ENCODE measurements at regions not wholly inside any gene's neighbourhood (a gene's known extent, or its start where the extent isn't known, plus 50 kb on each side); places are given as distances from the start of the nearest gene placed in this dataset.
"Not testable (repeated sequence)": the region's sequence is repeated elsewhere in the genome, so short reads cannot be mapped to it uniquely, and the experiment has no call there.

DNA sequence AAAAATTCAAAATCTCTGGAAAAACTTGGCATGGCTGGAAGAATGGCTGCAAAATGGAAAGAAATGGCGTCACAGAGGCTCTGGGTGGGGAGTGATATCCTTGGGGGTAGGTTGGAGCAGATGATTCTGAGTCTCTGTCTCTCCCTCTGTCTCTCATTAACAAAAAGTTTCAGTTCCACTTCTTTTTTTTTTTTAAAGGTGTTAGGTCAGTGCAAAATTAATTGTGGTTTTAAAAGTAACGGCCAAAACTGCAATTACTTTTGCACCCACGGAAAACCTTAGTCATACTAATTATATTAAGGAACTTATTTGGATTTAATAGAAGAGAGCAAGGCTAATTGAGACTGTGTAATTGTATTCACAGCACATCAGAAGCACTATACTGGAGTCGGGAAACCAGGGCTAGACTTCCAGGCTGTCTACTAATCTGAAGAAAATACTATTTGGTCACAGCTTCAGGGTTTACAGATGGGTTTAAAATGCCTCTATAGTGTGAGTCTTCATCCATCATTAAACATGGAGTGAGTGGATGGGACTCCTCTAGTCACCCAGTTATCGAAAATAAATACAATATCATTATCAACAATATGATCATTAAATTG, 289.1 kb upstream of the PLD5 start:
- no peak for DNase-seq (ENCODE audit: low spot score)

DNA sequence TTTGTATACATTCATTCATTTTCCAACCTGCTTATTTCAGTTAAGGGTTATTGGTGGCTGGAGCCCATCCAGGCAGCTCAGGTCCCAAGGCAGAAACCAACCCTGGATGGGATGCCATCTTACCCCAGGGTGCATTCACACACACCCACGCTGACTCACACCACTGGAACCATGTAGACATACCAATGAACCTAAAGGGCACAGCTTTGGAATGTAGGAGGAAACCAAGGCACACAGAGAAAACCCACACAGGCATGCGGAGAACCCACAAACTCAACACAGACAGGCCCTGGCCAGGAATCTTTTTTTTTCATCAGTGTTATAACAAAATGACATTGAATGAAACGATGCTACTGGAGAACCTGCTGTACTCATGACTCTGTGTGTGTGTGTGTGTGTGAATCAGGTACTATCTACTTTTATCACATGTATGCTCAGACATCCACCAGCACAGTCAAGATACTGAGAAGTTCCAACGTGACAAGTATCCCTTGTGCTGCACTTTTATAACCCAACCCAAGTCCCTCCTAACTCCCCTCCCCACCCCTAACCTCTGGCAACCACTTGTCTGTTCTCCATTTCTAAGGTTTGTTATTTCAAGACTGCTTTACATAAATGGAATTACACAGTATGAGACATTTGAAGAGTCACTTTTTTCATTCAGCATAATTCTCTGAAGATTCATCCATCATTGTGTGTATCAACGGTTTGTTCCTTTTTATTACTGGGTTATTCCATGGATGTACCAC, 286.8 kb upstream of the PLD5 start:
- no peak for DNase-seq (ENCODE audit: low spot score)

DNA sequence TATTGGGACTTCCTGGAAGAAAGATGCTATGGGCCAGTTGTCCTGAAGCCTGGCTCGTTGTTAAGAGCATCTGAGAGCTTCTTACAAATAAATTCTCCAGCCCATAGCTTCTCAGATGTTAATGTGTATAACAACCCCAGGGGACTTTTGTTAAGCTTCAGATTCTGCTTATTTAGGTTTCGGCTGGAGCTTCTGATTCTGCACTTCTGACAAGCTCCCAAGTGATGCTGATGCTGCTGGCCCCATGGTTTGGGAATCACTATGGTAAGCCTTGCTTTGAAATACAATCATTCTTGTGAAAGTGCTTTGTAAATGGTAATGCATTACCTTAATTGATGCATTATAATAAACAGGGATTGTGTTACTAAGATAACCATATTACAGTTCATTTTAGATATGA, 281.8 kb upstream of the PLD5 start:
- no peak for DNase-seq (ENCODE audit: low spot score)

GRCh38 chr1:242805360-242805759, 280.9 kb upstream of the PLD5 start:
- not testable (repeated sequence) for DNase-seq (ENCODE audit: low spot score)

DNA sequence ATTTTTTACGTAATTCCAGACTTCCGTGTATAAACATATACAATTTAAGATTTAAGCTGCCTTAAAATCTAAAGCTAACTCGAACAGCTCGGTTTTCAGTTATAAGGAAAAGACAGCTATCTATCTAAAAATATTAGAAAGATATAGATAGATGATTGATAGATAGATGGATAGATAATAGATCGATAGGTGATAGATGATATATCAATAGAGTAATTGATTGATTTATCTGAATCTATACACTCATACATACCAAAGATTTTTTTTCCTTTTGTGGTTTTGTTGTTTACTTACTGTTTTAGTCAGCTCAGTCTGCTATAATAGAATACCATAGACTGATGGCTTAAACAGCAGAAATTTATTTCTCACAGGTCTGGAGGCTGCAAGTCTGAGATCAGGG, 278.5 kb upstream of the PLD5 start:
- no peak for DNase-seq (ENCODE audit: low spot score)

DNA sequence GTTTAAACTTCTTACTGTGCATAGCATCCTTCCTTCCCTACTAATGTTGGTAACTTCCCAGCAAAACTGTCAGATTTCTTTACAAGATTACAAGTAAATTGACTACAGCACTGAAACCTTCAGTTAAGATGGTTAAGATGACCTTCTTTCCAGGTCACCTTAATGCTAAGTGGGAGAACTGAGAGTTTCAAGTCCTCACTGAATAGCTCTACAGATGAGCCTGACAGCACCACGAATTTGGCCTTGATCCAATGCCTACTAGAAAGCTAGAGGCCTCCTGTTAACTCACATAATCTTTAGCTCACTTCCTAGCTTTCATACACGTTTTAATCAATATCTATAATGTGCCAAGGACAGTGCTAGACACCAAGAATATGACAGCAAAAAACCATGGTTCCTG, 276.0 kb upstream of the PLD5 start:
- no peak for DNase-seq (ENCODE audit: low spot score)

DNA sequence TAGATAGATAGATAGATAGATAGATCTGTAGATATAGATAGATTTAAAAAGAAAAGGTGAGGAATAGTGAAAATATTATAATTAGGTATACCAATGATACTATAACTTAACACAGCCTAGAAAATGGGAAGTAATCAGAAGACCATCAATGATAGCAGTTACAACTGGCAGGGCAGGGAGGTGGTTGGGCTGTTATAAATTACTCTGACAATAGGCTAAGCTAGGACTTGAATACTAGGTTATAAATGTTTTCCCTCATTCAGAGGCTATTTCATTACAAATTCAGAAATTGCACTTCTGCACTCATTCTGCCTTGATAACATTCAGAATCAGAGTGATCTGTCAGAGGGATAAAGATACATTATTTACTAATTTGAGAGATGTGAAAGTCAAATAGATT, 273.4 kb upstream of the PLD5 start:
- DNase-seq (ENCODE audit: low spot score), result no peak

DNA sequence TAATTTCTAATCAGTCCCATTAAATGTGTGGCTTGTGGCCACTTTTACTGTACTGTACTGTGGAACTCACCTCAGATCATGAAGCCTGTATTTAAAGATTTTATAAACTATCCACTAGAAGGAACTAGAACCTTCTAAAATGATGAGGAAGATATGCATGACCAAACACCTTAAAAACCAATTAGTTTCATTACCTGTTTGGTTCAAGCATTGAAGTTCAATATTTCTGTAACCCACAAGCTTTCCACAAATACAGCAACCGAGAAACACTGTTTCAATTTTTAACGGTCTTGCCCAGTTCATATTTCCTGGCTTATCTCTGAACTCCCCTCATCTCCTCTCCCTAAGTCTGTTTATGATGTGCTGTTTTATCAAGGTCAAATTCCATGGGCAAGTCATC, 264.3 kb upstream of the PLD5 start:
- no peak for DNase-seq (ENCODE audit: low spot score)

GRCh38 chr1:242787968-242788367, 263.5 kb upstream of the PLD5 start:
- DNase-seq (ENCODE audit: low spot score), result no peak

DNA sequence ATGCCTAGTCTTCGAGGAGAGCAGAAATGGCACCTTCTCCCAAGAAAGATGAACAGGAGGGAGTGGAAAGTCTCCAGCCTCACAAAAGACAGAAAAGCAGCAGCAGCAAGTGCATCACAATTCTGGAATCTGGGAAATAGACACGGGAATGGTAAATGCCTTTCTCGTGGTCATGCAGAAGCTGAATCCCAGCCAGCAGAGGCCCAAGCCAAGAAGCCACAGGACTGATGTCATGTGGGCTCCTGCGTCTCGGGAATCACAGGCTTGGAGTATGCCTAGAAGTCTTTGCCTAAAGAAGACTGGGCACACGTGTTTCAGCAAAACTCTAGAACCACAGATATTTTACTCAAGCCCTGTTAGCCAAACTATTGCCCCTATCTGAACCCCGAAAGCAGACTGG, 260.3 kb upstream of the PLD5 start:
- DNase-seq (ENCODE audit: low spot score), result no peak

- DNase-seq (ENCODE audit: low spot score), result no peak
Observed at GRCh38 chr1:242784084-242784483, 259.6 kb upstream of the PLD5 start.

DNA sequence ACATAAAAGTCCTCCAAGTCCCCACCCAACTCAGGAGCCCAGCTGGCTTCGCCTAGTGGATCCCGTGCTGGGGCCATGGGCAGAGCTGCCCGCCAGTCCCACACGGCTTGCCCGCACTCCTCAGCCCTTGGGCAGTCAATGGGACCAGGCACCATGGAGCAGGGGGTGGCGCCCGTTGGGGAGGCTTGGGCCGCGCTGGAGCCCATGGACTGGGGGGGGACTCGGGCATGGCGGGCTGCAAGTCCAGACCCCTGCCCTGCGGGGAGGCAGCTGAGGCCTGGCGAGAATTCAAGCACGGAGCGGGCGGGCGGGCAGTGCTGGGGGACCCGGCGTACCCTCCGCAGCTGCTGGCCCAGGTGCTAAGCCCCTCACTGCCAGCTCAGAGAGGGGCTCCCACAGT, 249.8 kb upstream of the PLD5 start:
- DNase-seq (ENCODE audit: low spot score), result no peak

DNA sequence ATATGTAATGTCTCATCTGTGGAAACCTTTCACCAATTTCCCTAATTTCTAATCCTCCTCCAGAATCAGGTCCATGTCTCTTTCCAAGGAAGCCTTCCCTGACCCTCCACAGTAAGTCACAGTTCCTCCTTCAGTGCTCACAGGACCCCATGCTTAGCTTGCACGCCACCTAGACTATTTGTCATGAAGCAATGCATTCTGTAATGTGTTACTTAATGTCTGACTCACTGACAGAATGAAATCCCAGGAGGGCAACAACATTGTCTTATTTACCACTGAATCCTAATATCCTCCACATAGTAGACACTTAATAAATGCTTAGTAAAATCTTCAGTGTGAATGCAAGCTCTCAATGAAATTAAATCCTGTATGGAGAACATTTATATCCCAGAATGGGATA, 245.9 kb upstream of the PLD5 start:
- DNase-seq (ENCODE audit: low spot score), result no peak

GRCh38 chr1:242764161-242764560, 239.7 kb upstream of the PLD5 start:
- no peak for DNase-seq (ENCODE audit: low spot score)

DNA sequence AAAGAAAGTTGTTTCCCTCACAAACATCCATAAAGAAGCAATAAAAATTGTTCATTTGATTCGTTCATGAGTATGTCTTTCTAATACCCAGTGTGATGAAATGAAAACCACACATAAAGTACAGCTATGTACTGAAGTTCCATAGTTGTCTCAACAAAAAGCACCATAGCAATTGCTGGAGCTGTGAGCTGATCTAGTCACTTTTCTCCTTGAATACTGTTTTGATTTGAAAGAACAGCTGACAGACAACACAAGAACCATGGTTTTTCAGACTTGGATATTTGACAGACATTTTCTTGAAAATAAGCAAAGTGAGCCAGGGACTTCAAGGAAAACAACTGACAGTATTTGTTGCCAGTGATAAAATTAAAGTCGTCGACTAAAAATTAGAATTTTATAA, 237.1 kb upstream of the PLD5 start:
- DNase-seq (ENCODE audit: low spot score), result no peak

DNA sequence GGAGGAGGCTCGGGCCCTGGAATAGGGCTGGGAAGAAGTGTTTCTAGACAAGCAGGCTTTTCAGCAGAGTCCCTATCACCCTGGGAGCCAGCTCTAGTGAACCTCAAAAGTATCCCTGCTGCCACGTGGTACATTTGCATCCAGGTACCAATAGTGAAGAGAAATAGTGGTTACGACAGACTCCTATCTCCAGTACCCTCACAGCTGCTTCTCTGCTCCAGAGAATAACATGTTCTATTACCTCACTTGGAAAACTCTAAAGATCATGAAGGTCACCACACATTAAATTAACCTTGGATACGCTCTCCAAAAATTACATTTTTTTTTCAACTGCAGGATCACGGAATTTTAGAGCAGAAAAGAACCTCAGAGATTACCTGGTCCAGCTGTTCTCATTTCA, 230.4 kb upstream of the PLD5 start:
- DNase-seq (ENCODE audit: low spot score), result no peak

GRCh38 chr1:242754125-242754524, 229.6 kb upstream of the PLD5 start:
- no peak for DNase-seq (ENCODE audit: low spot score)

- no peak for DNase-seq (ENCODE audit: low spot score)
Observed at GRCh38 chr1:242747233-242747632, 222.7 kb upstream of the PLD5 start.

DNA sequence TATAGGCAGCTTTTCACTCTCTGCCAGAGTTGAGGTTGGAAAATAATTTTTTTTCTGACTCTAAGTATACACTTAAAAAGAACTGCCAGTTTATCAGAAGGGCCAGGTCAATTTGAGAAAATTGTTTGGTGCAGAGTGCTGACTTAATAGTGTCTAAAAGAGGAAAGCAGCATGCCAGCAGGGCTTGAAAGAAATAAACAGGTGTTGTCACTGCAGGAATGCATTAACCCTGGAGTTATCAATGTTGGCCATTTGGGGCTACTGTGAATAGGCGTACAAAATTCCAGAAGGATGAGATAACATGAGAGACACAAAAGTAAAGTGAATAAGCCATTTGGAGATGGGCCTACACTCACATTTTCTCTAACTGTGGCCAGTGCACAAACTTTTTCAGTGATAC, 220.6 kb upstream of the PLD5 start:
- no peak for DNase-seq (ENCODE audit: low spot score)

GRCh38 chr1:242743983-242744780, 219.7 kb upstream of the PLD5 start:
- DNase-seq (ENCODE audit: low spot score), result no peak

- DNase-seq (ENCODE audit: low spot score), result no peak
Observed at GRCh38 chr1:242738702-242739645, 214.5 kb upstream of the PLD5 start.

GRCh38 chr1:242736611-242737010, 212.1 kb upstream of the PLD5 start:
- no peak for DNase-seq (ENCODE audit: low spot score)

Measured in A172 (cell line).